SU-DHL-6 (cell line): ENCODE measurements at regions not wholly inside any gene's neighbourhood (a gene's known extent, or its start where the extent isn't known, plus 50 kb on each side); places are given as distances from the start of the nearest gene placed in this dataset.

Source experiments
- H2AFZ ChIP-seq: fragments of 200-600 bp; sonication (generic); 2 replicates; pipeline ENCODE4 v1.6.1; 2014; ENCODE audit warnings: low read depth, mild to moderate bottlenecking, moderate library complexity, mixed read lengths, antibody characterized with exemption, low read length; ENCODE audit not compliant: severe bottlenecking
- H3F3A ChIP-seq: fragments of 200-600 bp; shearing (Covaris generic); 2 replicates; pipeline ENCODE4 v1.6.0; 2016; ENCODE audit warnings: antibody characterized with exemption, mild to moderate bottlenecking; ENCODE audit not compliant: insufficient read depth
- H3K27ac ChIP-seq: fragments of 200-600 bp; sonication (generic); 2 replicates; pipeline ENCODE4 v1.5.1; 2016; ENCODE audit warnings: low read depth, mild to moderate bottlenecking, low read length, moderate library complexity, mixed read lengths
- H3K27me3 ChIP-seq: fragments of 200-600 bp; sonication (generic), shearing (Covaris generic); 2 replicates; pipeline ENCODE4 v1.6.0; 2014; ENCODE audit warnings: mild to moderate bottlenecking, low read length
- H3K36me3 ChIP-seq: fragments of 200-600 bp; sonication (generic); 2 replicates; pipeline ENCODE4 v1.6.1; 2014; ENCODE audit warnings: mild to moderate bottlenecking, low read length, mixed read lengths
- H3K4me2 ChIP-seq: fragments of 300-600, 200-600 bp; shearing (Covaris generic), sonication (generic); 2 replicates; pipeline ENCODE4 v1.6.0; 2014; ENCODE audit warnings: low read length, low read depth, mild to moderate bottlenecking; ENCODE audit not compliant: poor library complexity, severe bottlenecking
- H3K4me3 ChIP-seq: fragments of 200-600 bp; sonication (generic); 2 replicates; pipeline ENCODE4 v1.5.1; 2014; ENCODE audit warnings: antibody characterized with exemption, low read length, mild to moderate bottlenecking, mixed read lengths; ENCODE audit not compliant: insufficient read depth, poor library complexity, severe bottlenecking
- H3K79me2 ChIP-seq: fragments of 200-600 bp; sonication (generic); 2 replicates; pipeline ENCODE4 v1.6.1; 2014; ENCODE audit warnings: mild to moderate bottlenecking, low read length, moderate library complexity; ENCODE audit not compliant: insufficient read depth
- H3K9ac ChIP-seq: fragments of 200-600 bp; sonication (generic); 2 replicates; pipeline ENCODE4 v1.7.0; 2014; ENCODE audit warnings: mild to moderate bottlenecking, low read length
- H3K9me2 ChIP-seq: fragments of 200-600 bp; sonication (generic); replicated peaks from 2 replicates; pipeline ENCODE4 v1.6.1; 2014; ENCODE audit warnings: low read length; ENCODE audit not compliant: insufficient read depth
- H3K9me3 ChIP-seq: fragments of 200-600 bp; sonication (generic); 2 replicates; pipeline ENCODE4 v1.6.1; 2014; ENCODE audit warnings: low read length, mixed read lengths; ENCODE audit not compliant: insufficient read depth
- H4K20me1 ChIP-seq: fragments of 200-600 bp; sonication (generic); 2 replicates; pipeline ENCODE4 v1.6.1; 2014; ENCODE audit warnings: low read depth, mild to moderate bottlenecking, antibody characterized with exemption, low read length, moderate library complexity, mixed read lengths
- EZH2phosphoT487 ChIP-seq: fragments of 200-600 bp; sonication (generic), shearing (Covaris generic); conservative IDR thresholded peaks from 2 replicates; pipeline ENCODE4 v1.6.1; 2018; ENCODE audit warnings: mild to moderate bottlenecking, antibody characterized with exemption, low read length, moderate library complexity, mixed read lengths
- TF ChIP-seq, protein P1 (sequence below): fragments of 200-600 bp; sonication (generic); IDR thresholded peaks from one replicate; pipeline ENCODE4 v1.5.1; 2017; ENCODE audit warnings: antibody characterized with exemption, mild to moderate bottlenecking, low read length, moderate library complexity; ENCODE audit not compliant: insufficient read depth, poor library complexity, severe bottlenecking

DNA sequence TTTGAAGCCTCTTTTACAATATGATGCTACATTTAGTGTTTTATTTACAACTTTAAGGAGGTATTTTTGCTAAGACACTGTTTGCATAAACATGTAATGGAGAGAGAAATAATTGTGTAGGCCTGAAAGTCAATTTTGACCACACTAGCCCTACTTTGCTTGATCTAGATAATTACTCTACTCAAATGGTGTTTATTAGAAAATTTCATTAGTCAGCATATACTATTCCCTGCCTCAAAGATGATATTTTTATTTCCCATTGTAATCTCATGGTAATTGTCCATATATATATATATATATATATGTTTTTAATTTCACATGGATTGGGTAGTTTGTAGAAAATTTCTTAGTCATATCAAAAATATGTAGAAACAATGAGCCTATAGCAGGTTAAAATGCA is 632.2 kb downstream of the SATB2 start:
- Histone ChIP-seq H3K4me2 (no peak overlapping the region), H3K27me3 (no peaks in the 10 kb centered on the region), H3K4me3 (no peak overlapping the region), H3K27ac (no peak overlapping the region), H2AFZ (no peak overlapping the region), H4K20me1 (no peaks in the 10 kb centered on the region), H3K36me3 (no peaks in the 10 kb centered on the region), H3K9me2 (no peaks in the 10 kb centered on the region), H3K79me2 (no peaks in the 10 kb centered on the region), H3K9me3 (no peaks in the 10 kb centered on the region), H3K9ac (no peak overlapping the region), H3F3A (no peaks in the 10 kb centered on the region)
- TF ChIP-seq, protein P1, sequence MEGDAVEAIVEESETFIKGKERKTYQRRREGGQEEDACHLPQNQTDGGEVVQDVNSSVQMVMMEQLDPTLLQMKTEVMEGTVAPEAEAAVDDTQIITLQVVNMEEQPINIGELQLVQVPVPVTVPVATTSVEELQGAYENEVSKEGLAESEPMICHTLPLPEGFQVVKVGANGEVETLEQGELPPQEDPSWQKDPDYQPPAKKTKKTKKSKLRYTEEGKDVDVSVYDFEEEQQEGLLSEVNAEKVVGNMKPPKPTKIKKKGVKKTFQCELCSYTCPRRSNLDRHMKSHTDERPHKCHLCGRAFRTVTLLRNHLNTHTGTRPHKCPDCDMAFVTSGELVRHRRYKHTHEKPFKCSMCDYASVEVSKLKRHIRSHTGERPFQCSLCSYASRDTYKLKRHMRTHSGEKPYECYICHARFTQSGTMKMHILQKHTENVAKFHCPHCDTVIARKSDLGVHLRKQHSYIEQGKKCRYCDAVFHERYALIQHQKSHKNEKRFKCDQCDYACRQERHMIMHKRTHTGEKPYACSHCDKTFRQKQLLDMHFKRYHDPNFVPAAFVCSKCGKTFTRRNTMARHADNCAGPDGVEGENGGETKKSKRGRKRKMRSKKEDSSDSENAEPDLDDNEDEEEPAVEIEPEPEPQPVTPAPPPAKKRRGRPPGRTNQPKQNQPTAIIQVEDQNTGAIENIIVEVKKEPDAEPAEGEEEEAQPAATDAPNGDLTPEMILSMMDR = no peak
- TF ChIP-seq EZH2phosphoT487 = no peak

GRCh38 chr2:198817536-198817935 is 640.2 kb downstream of the SATB2 start:
- Histone ChIP-seq H3K36me3 (no peaks in the 10 kb centered on the region), H2AFZ (no peak overlapping the region), H3K27me3 (no peaks in the 10 kb centered on the region), H3K79me2 (no peaks in the 10 kb centered on the region), H3K9ac (no peak overlapping the region), H3K27ac (no peak overlapping the region), H3K9me3 (no peaks in the 10 kb centered on the region), H3K9me2 (no peaks in the 10 kb centered on the region), H3K4me2 (no peak overlapping the region), H4K20me1 (no peaks in the 10 kb centered on the region), H3F3A (no peaks in the 10 kb centered on the region), H3K4me3 (no peak overlapping the region)
- no peak for TF ChIP-seq EZH2phosphoT487
- TF ChIP-seq, protein P1 = no peak

DNA sequence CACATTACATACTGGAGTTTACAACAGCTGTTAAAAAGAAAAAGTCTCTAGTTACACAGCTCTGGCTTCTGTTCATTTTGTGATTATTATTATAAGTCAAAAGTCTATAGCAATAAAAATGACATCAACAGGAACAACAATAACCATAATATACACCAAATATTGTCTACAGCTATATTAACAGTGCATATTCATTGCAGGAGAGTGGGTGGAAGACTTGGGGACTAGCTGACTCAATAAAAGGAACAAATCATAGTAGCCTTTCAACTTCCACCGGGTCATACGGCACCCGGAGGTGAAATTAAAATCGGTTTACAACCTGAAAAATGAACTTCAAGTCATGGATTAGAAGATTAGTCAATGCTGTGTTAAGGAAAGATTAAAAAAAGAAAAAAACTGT is 642.1 kb downstream of the SATB2 start:
- no peak overlapping the region for H3K4me3 ChIP-seq
- H3K27me3 ChIP-seq = no peaks in the 10 kb centered on the region
- no peak overlapping the region for H3K9ac ChIP-seq
- no peaks in the 10 kb centered on the region for H3K9me3 ChIP-seq
- H4K20me1 ChIP-seq = no peaks in the 10 kb centered on the region
- no peak overlapping the region for H2AFZ ChIP-seq
- H3K36me3 ChIP-seq = no peaks in the 10 kb centered on the region
- H3K79me2 ChIP-seq = no peaks in the 10 kb centered on the region
- H3K9me2 ChIP-seq = no peaks in the 10 kb centered on the region
- no peak overlapping the region for H3K27ac ChIP-seq
- TF ChIP-seq EZH2phosphoT487 = no peak
- TF ChIP-seq, protein P1 = no peak
- H3F3A ChIP-seq = no peaks in the 10 kb centered on the region
- no peak overlapping the region for H3K4me2 ChIP-seq
